NCI-H82 (cell line): ENCODE measurements at regions not wholly inside any gene's neighbourhood (a gene's known extent, or its start where the extent isn't known, plus 50 kb on each side); places are given as distances from the start of the nearest gene placed in this dataset.
"Not testable (repeated sequence)": the region's sequence is repeated elsewhere in the genome, so short reads cannot be mapped to it uniquely, and the experiment has no call there.

Experiments
- DNase-seq: peaks from one replicate; lab custom pipeline; 2025; lab: John Stamatoyannopoulos, UW

GRCh38 chr7:112982441-112983063 is 104.1 kb downstream of the GPR85 start:
- DNase-seq = no peak

- DNase-seq = no peak
Observed at GRCh38 chr7:112981966-112982365, 104.7 kb downstream of the GPR85 start.

DNA sequence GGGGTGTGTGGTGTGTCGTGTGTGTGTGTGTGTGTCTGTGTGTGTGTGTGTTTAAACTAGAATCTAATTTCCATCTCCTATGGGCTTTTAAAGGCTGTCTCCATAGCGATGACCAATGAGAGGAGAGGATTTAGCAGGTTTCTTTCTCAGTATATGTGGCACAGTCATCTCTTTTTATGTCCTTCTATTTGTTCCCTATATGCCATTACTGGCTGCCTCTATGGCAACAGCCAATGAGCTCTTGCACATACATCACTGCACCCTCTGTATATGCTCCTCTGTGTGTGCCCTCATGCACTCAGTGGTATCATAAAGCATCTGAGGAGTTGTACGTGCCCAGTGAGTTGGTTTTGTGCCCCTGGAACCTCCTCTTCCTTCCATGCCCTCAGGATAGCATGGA is 107.6 kb downstream of the GPR85 start:
- not testable (repeated sequence) for DNase-seq

GRCh38 chr7:112977244-112977955 is 109.2 kb downstream of the GPR85 start:
- not testable (repeated sequence) for DNase-seq

- peak; percentile 38 for DNase-seq
Observed at GRCh38 chr7:112970771-112971170, 115.9 kb downstream of the GPR85 start.

GRCh38 chr7:112969946-112970345 is 116.7 kb downstream of the GPR85 start:
- DNase-seq = no peak

- no peak for DNase-seq
Observed at GRCh38 chr7:112965506-112965905, 121.1 kb downstream of the GPR85 start.

GRCh38 chr7:112963634-112964033 is 123.0 kb downstream of the GPR85 start:
- no peak for DNase-seq

GRCh38 chr7:112962815-112963214 is 123.8 kb downstream of the GPR85 start:
- no peak for DNase-seq

- no peak for DNase-seq
Observed at GRCh38 chr7:112959276-112959675, 127.4 kb downstream of the GPR85 start.

DNA sequence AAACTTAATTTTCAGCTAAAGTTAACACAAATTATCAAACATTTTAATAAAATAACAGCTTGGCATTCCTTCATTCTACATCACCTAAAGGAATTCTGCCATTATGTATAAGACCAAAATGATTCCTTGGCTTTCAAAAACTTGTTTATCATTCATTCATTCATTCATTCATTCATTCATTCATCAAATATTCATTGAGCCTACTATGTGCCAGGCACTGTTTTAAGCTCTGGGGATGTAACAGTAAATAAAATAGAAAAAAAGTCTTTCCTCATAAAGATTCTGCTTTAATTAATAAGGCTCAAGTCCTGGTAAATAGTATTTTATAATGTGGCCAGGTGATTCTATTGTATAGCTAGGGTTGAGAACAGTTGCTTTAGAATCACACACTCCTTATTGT is 127.9 kb downstream of the GPR85 start:
- DNase-seq = no peak

DNA sequence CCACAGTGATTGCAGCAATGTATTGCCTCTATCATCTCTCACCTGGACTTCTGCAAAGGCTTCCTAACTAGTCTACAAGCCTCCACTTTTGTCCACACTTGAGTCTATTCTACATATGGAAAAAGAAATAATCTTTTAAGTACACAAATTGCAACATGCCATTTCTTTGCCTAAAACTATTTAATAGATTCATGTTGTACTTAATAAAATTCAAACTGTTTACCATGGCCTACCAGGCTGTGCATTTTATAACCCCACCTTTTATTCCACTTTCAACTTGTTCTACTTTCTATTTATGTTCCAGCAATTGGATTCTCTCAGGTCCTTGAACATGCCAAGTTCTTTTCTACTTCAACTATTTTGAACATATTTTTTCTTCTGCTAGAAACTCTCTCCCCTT is 128.7 kb downstream of the GPR85 start:
- DNase-seq = no peak

GRCh38 chr7:112953031-112953430 is 133.6 kb downstream of the GPR85 start:
- DNase-seq = not testable (repeated sequence)

DNA sequence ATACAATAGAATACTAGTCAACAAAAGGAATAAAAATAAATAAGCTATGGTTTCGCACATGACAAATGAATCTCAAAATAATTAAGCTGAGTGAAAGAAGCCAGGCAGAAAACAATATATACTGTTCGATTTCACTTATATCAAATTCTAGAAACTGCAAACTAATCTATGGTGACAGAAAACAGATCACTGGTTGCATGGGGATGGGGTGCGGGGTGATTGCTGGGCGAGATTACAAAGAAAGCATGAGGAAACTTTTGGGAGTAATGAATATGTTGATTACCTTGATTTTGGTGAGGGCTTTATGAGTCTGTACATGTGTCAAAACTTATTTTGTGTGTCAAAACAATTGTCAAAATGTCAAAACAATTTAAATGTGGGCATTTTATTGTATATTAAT is 135.6 kb downstream of the GPR85 start:
- no peak for DNase-seq

DNA sequence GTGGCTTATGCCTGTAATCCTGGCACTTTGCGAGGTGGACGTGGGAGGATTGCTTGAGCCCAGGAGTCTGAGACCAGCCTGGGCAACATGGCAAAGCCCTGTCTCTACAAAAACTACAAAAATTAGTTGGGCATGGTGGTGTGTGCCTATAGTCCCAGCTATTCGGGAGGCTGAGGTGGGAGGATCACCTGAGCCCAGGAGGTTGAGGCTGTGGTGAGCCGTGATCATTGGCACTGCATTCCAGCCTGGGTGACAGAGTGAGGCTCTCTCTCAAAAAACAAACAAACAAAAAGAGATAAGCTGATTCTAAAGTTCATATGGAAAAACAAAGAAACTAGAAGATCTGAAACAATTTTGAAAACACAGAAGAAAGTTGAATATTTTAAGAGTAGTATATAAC is 136.9 kb downstream of the GPR85 start:
- not testable (repeated sequence) for DNase-seq

GRCh38 chr7:112946350-112946749 is 140.3 kb downstream of the GPR85 start:
- no peak for DNase-seq

DNA sequence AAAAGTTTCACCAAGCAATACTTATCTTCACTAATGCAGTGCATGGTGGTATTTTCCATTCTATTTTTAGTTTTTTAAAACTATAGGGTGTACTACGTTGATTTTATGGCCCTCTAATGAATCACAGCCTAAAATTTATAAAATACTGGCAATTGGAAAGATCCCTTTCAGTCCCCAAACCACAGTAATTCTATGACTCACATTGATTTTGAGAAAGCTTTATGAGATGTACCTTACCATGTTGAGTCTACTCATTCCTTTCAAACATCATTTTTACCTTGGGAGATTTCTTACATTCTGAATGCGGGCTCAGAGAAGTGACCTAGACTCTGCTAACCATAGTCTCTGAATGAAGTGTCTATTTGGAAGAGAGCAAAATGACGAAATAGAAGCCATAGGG is 141.6 kb downstream of the GPR85 start:
- no peak for DNase-seq

- DNase-seq = no peak
Observed at GRCh38 chr7:112942981-112943380, 143.6 kb downstream of the GPR85 start.

GRCh38 chr7:112942125-112942524 is 144.5 kb downstream of the GPR85 start:
- DNase-seq = not testable (repeated sequence)

- DNase-seq = no peak
Observed at GRCh38 chr7:112940314-112940732, 146.3 kb downstream of the GPR85 start.

- peak; percentile 100 for DNase-seq
Observed at GRCh38 chr7:112939574-112940313, 146.9 kb downstream of the GPR85 start.

- peak; percentile 76 for DNase-seq
Observed at GRCh38 chr7:112938863-112939573, 147.6 kb downstream of the GPR85 start.
